ENCODE measurements at regions not wholly inside any gene's neighbourhood (a gene's known extent, or its start where the extent isn't known, plus 50 kb on each side); places are given as distances from the start of the nearest gene placed in this dataset.

GRCh38 chr1:70778934-70779333, 268.7 kb downstream of the PTGER3 start:
- H3K36me3 Mint-ChIP-seq (ENCODE audit: insufficient read depth in 1 of 3, low read depth in 3 of 3) = no peaks in the 10 kb centered on the region
- DNase-seq = no peak
- no peak overlapping the region for H3K9ac ChIP-seq (ENCODE audit: extremely low read depth, insufficient read length, low read length)
- no peaks in the 10 kb centered on the region for H3K4me1 Mint-ChIP-seq
- no peaks in the 10 kb centered on the region for H3K4me1 ChIP-seq (ENCODE audit: insufficient read depth, low read length)
- no peak overlapping the region for H2BK12ac ChIP-seq (ENCODE audit: insufficient read length, low read depth, low read length)
- no peak for TF ChIP-seq CTCF (conservative IDR thresholded peaks at IDR 0.05)
- H3K9me3 Mint-ChIP-seq = no peaks in the 10 kb centered on the region; a peak in 1 of 5 replicates
- H4K91ac ChIP-seq (ENCODE audit: insufficient read length, low read depth, low read length) = no peak overlapping the region
- no peak overlapping the region for H2BK20ac ChIP-seq (ENCODE audit: low read depth, low read length, poor library complexity, severe bottlenecking)
- H2AFZ ChIP-seq (ENCODE audit: low read length) = no peak overlapping the region
- no peak overlapping the region for H3K27ac ChIP-seq (ENCODE audit: insufficient read length, low read depth, low read length)
- WGBS (ENCODE audit: extremely low coverage, insufficient read length, low lambda C conversion rate) = no CpG with 5 or more reads among the region's 1 CpG
- no peak overlapping the region for H3K4ac ChIP-seq (ENCODE audit: low read depth, low read length)
- no peak overlapping the region for H2AK5ac ChIP-seq (ENCODE audit: insufficient read length, low read length)
- no peak overlapping the region for H3T11ph ChIP-seq (ENCODE audit: low read length)
- no peaks in the 10 kb centered on the region for H3K27me3 Mint-ChIP-seq (ENCODE audit: low read depth)
- H3K14ac ChIP-seq (ENCODE audit: insufficient read depth, low read length) = no peak overlapping the region
- no peak overlapping the region for H3K4me3 Mint-ChIP-seq
- no peak overlapping the region for H4K5ac ChIP-seq (ENCODE audit: insufficient read length, low read depth, low read length)
- no peaks in the 10 kb centered on the region for H3K23me2 ChIP-seq (ENCODE audit: insufficient read length, low read depth, low read length, poor library complexity, severe bottlenecking)
- H3K9me3 ChIP-seq (ENCODE audit: control insufficient read depth, low read depth, low read length) = no peaks in the 10 kb centered on the region
- H2BK5ac ChIP-seq (ENCODE audit: insufficient read length, low read length) = no peak overlapping the region
- H3K56ac ChIP-seq (ENCODE audit: insufficient read length, low read depth, low read length) = no peak overlapping the region
- no peak overlapping the region for H3K18ac ChIP-seq (ENCODE audit: insufficient read length, low read depth, low read length)
- no peak overlapping the region for H3K23ac ChIP-seq (ENCODE audit: insufficient read length, low read depth, low read length)
- H2BK120ac ChIP-seq (ENCODE audit: low read depth, low read length, poor library complexity, severe bottlenecking) = no peak overlapping the region
- no peak overlapping the region for H3K27ac Mint-ChIP-seq
- H3K27me3 ChIP-seq (ENCODE audit: insufficient read depth, low read length) = no peaks in the 10 kb centered on the region
- H4K20me1 ChIP-seq (ENCODE audit: control insufficient read depth, insufficient read depth, insufficient read length) = no peaks in the 10 kb centered on the region
- no peak overlapping the region for H4K8ac ChIP-seq (replicated peaks; ENCODE audit: insufficient read length, low read depth, low read length)
- H3K79me1 ChIP-seq (ENCODE audit: insufficient read depth, low read depth, low read length, poor library complexity, severe bottlenecking) = no peaks in the 10 kb centered on the region
- no peak overlapping the region for H2BK15ac ChIP-seq (ENCODE audit: low read depth, low read length)
- H3K4me2 ChIP-seq (ENCODE audit: insufficient read depth, insufficient read length, low read length) = no peak overlapping the region
- no peaks in the 10 kb centered on the region for H3K79me2 ChIP-seq (ENCODE audit: insufficient read depth, low read length)

Data from H9 (cell line).